ENCODE measurements at regions not wholly inside any gene's neighbourhood (a gene's known extent, or its start where the extent isn't known, plus 50 kb on each side); places are given as distances from the start of the nearest gene placed in this dataset.

- no peak for DNase-seq (ENCODE audit: low spot score)
These were observed 53.7 kb downstream of the RPS12 start for GRCh38 chr6:132868057-132868456.

GRCh38 chr6:132872923-132873322 is 58.6 kb downstream of the RPS12 start:
- DNase-seq (ENCODE audit: low spot score): no peak

GRCh38 chr6:132877003-132877402 is 62.6 kb downstream of the RPS12 start:
- DNase-seq (ENCODE audit: low spot score): no peak

- DNase-seq (ENCODE audit: low spot score): no peak
These were observed 72.8 kb downstream of the RPS12 start for GRCh38 chr6:132887204-132887603.

- DNase-seq (ENCODE audit: low spot score): no peak
These were observed 74.3 kb downstream of the RPS12 start for GRCh38 chr6:132888701-132889100.

GRCh38 chr6:132892929-132893771 is 78.8 kb downstream of the RPS12 start:
- no peak for DNase-seq (ENCODE audit: low spot score)

GRCh38 chr6:132893772-132894490 is 79.6 kb downstream of the RPS12 start:
- no peak for DNase-seq (ENCODE audit: low spot score)

- DNase-seq (ENCODE audit: low spot score): no peak
These were observed 84.0 kb downstream of the RPS12 start for GRCh38 chr6:132898376-132898775.

GRCh38 chr6:132900849-132901248 is 86.5 kb downstream of the RPS12 start:
- no peak for DNase-seq (ENCODE audit: low spot score)

GRCh38 chr6:132902901-132903300 is 88.5 kb downstream of the RPS12 start:
- DNase-seq (ENCODE audit: low spot score): no peak

GRCh38 chr6:132907231-132907630 is 92.9 kb downstream of the RPS12 start:
- DNase-seq (ENCODE audit: low spot score): no peak

- peak; percentile 30 for DNase-seq (ENCODE audit: low spot score)
These were observed 93.5 kb downstream of the RPS12 start for GRCh38 chr6:132907914-132908313.

GRCh38 chr6:132909742-132910141 is 95.4 kb downstream of the RPS12 start:
- no peak for DNase-seq (ENCODE audit: low spot score)

- no peak for DNase-seq (ENCODE audit: low spot score)
These were observed 96.4 kb downstream of the RPS12 start for GRCh38 chr6:132910759-132911158.

GRCh38 chr6:132919045-132919860 is 104.9 kb downstream of the RPS12 start:
- DNase-seq (ENCODE audit: low spot score): peak; percentile 73

GRCh38 chr6:132927713-132928112 is 113.3 kb downstream of the RPS12 start:
- DNase-seq (ENCODE audit: low spot score): no peak

GRCh38 chr6:132929141-132929540 is 114.8 kb downstream of the RPS12 start:
- no peak for DNase-seq (ENCODE audit: low spot score)

- DNase-seq (ENCODE audit: low spot score): no peak
These were observed 116.9 kb downstream of the RPS12 start for GRCh38 chr6:132931313-132931712.

GRCh38 chr6:132931936-132932514 is 117.7 kb downstream of the RPS12 start:
- peak; percentile 25 for DNase-seq (ENCODE audit: low spot score)

GRCh38 chr6:132932588-132932987 is 118.2 kb downstream of the RPS12 start:
- no peak for DNase-seq (ENCODE audit: low spot score)

- no peak for DNase-seq (ENCODE audit: low spot score)
These were observed 118.7 kb downstream of the RPS12 start for GRCh38 chr6:132933090-132933489.

- no peak for DNase-seq (ENCODE audit: low spot score)
These were observed 120.1 kb downstream of the RPS12 start for GRCh38 chr6:132934496-132934895.

All from AG08396 (cell line).